ENCODE measurements at regions not wholly inside any gene's neighbourhood (a gene's known extent, or its start where the extent isn't known, plus 50 kb on each side); places are given as distances from the start of the nearest gene placed in this dataset.
"Not testable (repeated sequence)": the region's sequence is repeated elsewhere in the genome, so short reads cannot be mapped to it uniquely, and the experiment has no call there.

GRCh38 chr1:197985351-197985750 lies 68.2 kb downstream of the LHX9 start:
- no peaks in the 10 kb centered on the region for H3K27me3 ChIP-seq (replicated peaks; ENCODE audit: control insufficient read depth, insufficient read depth, low read length)
- DNase-seq (ENCODE audit: extremely low read depth, insufficient read length) = no peak
- no peak overlapping the region for H3K4me3 ChIP-seq (replicated peaks; ENCODE audit: low read depth, low read length)
- TF ChIP-seq, protein P1, sequence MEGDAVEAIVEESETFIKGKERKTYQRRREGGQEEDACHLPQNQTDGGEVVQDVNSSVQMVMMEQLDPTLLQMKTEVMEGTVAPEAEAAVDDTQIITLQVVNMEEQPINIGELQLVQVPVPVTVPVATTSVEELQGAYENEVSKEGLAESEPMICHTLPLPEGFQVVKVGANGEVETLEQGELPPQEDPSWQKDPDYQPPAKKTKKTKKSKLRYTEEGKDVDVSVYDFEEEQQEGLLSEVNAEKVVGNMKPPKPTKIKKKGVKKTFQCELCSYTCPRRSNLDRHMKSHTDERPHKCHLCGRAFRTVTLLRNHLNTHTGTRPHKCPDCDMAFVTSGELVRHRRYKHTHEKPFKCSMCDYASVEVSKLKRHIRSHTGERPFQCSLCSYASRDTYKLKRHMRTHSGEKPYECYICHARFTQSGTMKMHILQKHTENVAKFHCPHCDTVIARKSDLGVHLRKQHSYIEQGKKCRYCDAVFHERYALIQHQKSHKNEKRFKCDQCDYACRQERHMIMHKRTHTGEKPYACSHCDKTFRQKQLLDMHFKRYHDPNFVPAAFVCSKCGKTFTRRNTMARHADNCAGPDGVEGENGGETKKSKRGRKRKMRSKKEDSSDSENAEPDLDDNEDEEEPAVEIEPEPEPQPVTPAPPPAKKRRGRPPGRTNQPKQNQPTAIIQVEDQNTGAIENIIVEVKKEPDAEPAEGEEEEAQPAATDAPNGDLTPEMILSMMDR (IDR thresholded peaks at IDR 0.05; ENCODE audit: insufficient read depth, low read length, poor library complexity, severe bottlenecking) = no peak
- no peaks in the 10 kb centered on the region for H3K36me3 ChIP-seq (ENCODE audit: control insufficient read depth, insufficient read depth, low read length)

- no peaks in the 10 kb centered on the region for H3K36me3 ChIP-seq (ENCODE audit: control insufficient read depth, insufficient read depth, low read length)
- no peak for DNase-seq (ENCODE audit: extremely low read depth, insufficient read length)
- H3K4me3 ChIP-seq (replicated peaks; ENCODE audit: low read depth, low read length) = no peak overlapping the region
- H3K27me3 ChIP-seq (replicated peaks; ENCODE audit: control insufficient read depth, insufficient read depth, low read length) = no peaks in the 10 kb centered on the region
- TF ChIP-seq, protein P1 (IDR thresholded peaks at IDR 0.05; ENCODE audit: insufficient read depth, low read length, poor library complexity, severe bottlenecking) = no peak
Observed at GRCh38 chr1:197986817-197987216, 69.6 kb downstream of the LHX9 start.

GRCh38 chr1:197987294-197987693 lies 70.1 kb downstream of the LHX9 start:
- Histone ChIP-seq H3K4me3 (replicated peaks; ENCODE audit: low read depth, low read length) (no peak overlapping the region), H3K36me3 (ENCODE audit: control insufficient read depth, insufficient read depth, low read length) (no peaks in the 10 kb centered on the region), H3K27me3 (replicated peaks; ENCODE audit: control insufficient read depth, insufficient read depth, low read length) (no peaks in the 10 kb centered on the region)
- no peak for DNase-seq (ENCODE audit: extremely low read depth, insufficient read length)
- TF ChIP-seq, protein P1 (IDR thresholded peaks at IDR 0.05; ENCODE audit: insufficient read depth, low read length, poor library complexity, severe bottlenecking) = no peak

GRCh38 chr1:197988581-197988980 lies 71.4 kb downstream of the LHX9 start:
- not testable (repeated sequence) for H3K27me3 ChIP-seq (replicated peaks; ENCODE audit: control insufficient read depth, insufficient read depth, low read length); DNase-seq (ENCODE audit: extremely low read depth, insufficient read length); H3K4me3 ChIP-seq (replicated peaks; ENCODE audit: low read depth, low read length); H3K36me3 ChIP-seq (ENCODE audit: control insufficient read depth, insufficient read depth, low read length)

GRCh38 chr1:197989058-197989457 lies 71.9 kb downstream of the LHX9 start:
- TF ChIP-seq, protein P1 (IDR thresholded peaks at IDR 0.05; ENCODE audit: insufficient read depth, low read length, poor library complexity, severe bottlenecking) = no peak
- Histone ChIP-seq H3K4me3 (replicated peaks; ENCODE audit: low read depth, low read length) (no peak overlapping the region), H3K27me3 (replicated peaks; ENCODE audit: control insufficient read depth, insufficient read depth, low read length) (no peaks in the 10 kb centered on the region), H3K36me3 (ENCODE audit: control insufficient read depth, insufficient read depth, low read length) (no peaks in the 10 kb centered on the region)
- no peak for DNase-seq (ENCODE audit: extremely low read depth, insufficient read length)

DNA sequence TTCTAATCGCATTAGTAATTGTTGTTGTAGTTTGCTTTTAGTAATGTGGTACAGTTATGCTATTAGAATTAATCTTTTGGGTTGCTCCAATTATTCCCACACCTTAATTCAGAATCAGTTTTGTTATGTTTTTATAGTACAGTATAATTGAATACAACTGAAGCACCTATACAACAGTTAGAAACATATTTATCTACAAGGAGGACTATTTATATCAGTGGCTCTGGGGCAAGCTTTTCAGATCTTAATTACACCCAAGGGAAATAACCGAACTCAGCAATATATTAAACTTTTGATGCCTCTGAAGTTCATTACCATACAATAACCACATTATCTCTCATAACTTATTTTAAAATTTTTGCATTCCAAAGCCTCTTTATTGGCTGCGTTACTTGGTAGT lies 74.4 kb downstream of the LHX9 start:
- TF ChIP-seq, protein P1 (IDR thresholded peaks at IDR 0.05; ENCODE audit: insufficient read depth, low read length, poor library complexity, severe bottlenecking) = no peak
- Histone ChIP-seq H3K27me3 (replicated peaks; ENCODE audit: control insufficient read depth, insufficient read depth, low read length) (no peaks in the 10 kb centered on the region), H3K4me3 (replicated peaks; ENCODE audit: low read depth, low read length) (no peak overlapping the region), H3K36me3 (ENCODE audit: control insufficient read depth, insufficient read depth, low read length) (no peaks in the 10 kb centered on the region)
- no peak for DNase-seq (ENCODE audit: extremely low read depth, insufficient read length)

Measured in GM06990 (cell line).